CD1c-positive myeloid dendritic cell (primary cell): ENCODE measurements at regions not wholly inside any gene's neighbourhood (a gene's known extent, or its start where the extent isn't known, plus 50 kb on each side); places are given as distances from the start of the nearest gene placed in this dataset.

Source experiments
- DNase-seq: peaks from one replicate; pipeline ENCODE4 v3.0.0-alpha.2; 2016; ENCODE audit errors: extremely low spot score

- DNase-seq: no peak
Measured at GRCh38 chr18:34075963-34076860, 148.5 kb downstream of the NOL4 start.

GRCh38 chr18:34061226-34061625 is 163.5 kb downstream of the NOL4 start:
- no peak for DNase-seq

GRCh38 chr18:34055227-34055626 is 169.5 kb downstream of the NOL4 start:
- DNase-seq: no peak

GRCh38 chr18:34050661-34051060 is 174.1 kb downstream of the NOL4 start:
- no peak for DNase-seq

- DNase-seq: no peak
Measured at GRCh38 chr18:34049511-34049910, 175.2 kb downstream of the NOL4 start.

GRCh38 chr18:34048423-34048822 is 176.3 kb downstream of the NOL4 start:
- no peak for DNase-seq

GRCh38 chr18:34042423-34043146 is 182.1 kb downstream of the NOL4 start:
- DNase-seq: no peak

- no peak for DNase-seq
Measured at GRCh38 chr18:34039611-34040010, 185.1 kb downstream of the NOL4 start.

- no peak for DNase-seq
Measured at GRCh38 chr18:34039201-34039600, 185.5 kb downstream of the NOL4 start.

GRCh38 chr18:34038086-34038485 is 186.6 kb downstream of the NOL4 start:
- no peak for DNase-seq

GRCh38 chr18:34033968-34034367 is 190.7 kb downstream of the NOL4 start:
- DNase-seq: no peak

GRCh38 chr18:34031810-34032209 is 192.9 kb downstream of the NOL4 start:
- no peak for DNase-seq

GRCh38 chr18:34028324-34028723 is 196.4 kb downstream of the NOL4 start:
- DNase-seq: no peak

- no peak for DNase-seq
Measured at GRCh38 chr18:34025191-34025801, 199.4 kb downstream of the NOL4 start.

GRCh38 chr18:34023471-34023870 is 201.2 kb downstream of the NOL4 start:
- DNase-seq: no peak

- DNase-seq: no peak
Measured at GRCh38 chr18:34018336-34018735, 206.4 kb downstream of the NOL4 start.

- DNase-seq: no peak
Measured at GRCh38 chr18:34003687-34004086, 221.0 kb downstream of the NOL4 start.

- DNase-seq: no peak
Measured at GRCh38 chr18:34002130-34002529, 222.6 kb downstream of the NOL4 start.

GRCh38 chr18:34001376-34001775 is 223.3 kb downstream of the NOL4 start:
- DNase-seq: no peak

GRCh38 chr18:33987206-33987605 is 237.5 kb downstream of the NOL4 start:
- DNase-seq: no peak

GRCh38 chr18:33983126-33983525 is 241.6 kb downstream of the NOL4 start:
- DNase-seq: no peak

GRCh38 chr18:33960417-33960816 is 264.3 kb downstream of the NOL4 start:
- no peak for DNase-seq

- no peak for DNase-seq
Measured at GRCh38 chr18:33959609-33960008, 265.1 kb downstream of the NOL4 start.
